Neutrophil (primary cell): ENCODE measurements at regions not wholly inside any gene's neighbourhood (a gene's known extent, or its start where the extent isn't known, plus 50 kb on each side); places are given as distances from the start of the nearest gene placed in this dataset.

Source experiments
- H3K27ac ChIP-seq: fragments of 200-600 bp; sonication (generic); 2 replicates; pipeline ENCODE4 v1.5.1; 2016; ENCODE audit warnings: mild to moderate bottlenecking, moderate library complexity
- H3K27me3 ChIP-seq: fragments of 200-600 bp; sonication (generic); 2 replicates; pipeline ENCODE4 v1.6.0; 2016; ENCODE audit warnings: mild to moderate bottlenecking
- H3K36me3 ChIP-seq: fragments of 200-600 bp; sonication (generic); 2 replicates; pipeline ENCODE4 v1.5.1; 2017
- H3K4me1 ChIP-seq, 2 experiments: fragments of 200-600 bp in 1 of 2; sonication (generic) in 1 of 2; 1 replicate in 1 of 2; 2 replicates in 1 of 2; pipeline versions ENCODE4 v1.5.1 to v1.6.1; 2013 to 2016; ENCODE audit warnings: low read depth in 1 of 2, low read length in 1 of 2, mild to moderate bottlenecking in 1 of 2, moderate library complexity in 1 of 2; ENCODE audit not compliant: control insufficient read depth in 1 of 2, insufficient read depth in 1 of 2
- H3K4me3 ChIP-seq, 2 experiments: fragments of 200-600 bp in 1 of 2; sonication (generic) in 1 of 2; 1 replicate in 1 of 2; 2 replicates in 1 of 2; pipeline ENCODE4 v1.5.1; 2013 to 2016; ENCODE audit warnings: low read depth in 1 of 2, low read length in 1 of 2, mild to moderate bottlenecking in 1 of 2, moderate library complexity in 1 of 2
- H3K9me3 ChIP-seq: fragments of 200-600 bp; sonication (generic); 2 replicates; pipeline ENCODE4 v1.5.1; 2016
- TF ChIP-seq, protein P1 (sequence below): fragments of 200-600 bp; sonication (generic); IDR thresholded peaks from 2 replicates; pipeline ENCODE4 v1.5.1; 2016; ENCODE audit warnings: antibody characterized with exemption

DNA sequence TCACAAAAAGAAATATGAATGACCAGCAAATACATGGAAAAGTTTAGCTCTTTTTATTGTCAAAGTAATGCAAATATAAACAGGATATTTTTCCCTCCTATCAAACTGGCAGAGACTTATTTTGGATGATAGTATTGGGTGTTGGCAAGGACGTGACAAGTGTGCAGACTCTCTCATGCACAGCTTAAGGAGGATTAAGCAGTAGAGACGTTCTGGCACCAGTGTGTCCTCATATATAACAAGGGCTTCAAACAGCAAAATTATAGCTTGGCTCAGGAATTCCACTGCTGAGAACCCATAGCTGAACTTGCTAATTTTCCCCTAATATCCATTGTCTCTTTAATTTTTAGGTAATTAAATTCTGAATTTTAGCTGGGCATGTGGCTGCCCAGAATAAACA is 114.4 kb downstream of the FAM124B start:
- no peaks in the 10 kb centered on the region for H3K36me3 ChIP-seq
- H3K9me3 ChIP-seq, result no peaks in the 10 kb centered on the region
- H3K4me1 ChIP-seq, result no peaks in the 10 kb centered on the region
- no peak overlapping the region for H3K4me3 ChIP-seq
- peaks cover 56% of the 10 kb centered on the region for H3K27me3 ChIP-seq
- TF ChIP-seq, protein P1, sequence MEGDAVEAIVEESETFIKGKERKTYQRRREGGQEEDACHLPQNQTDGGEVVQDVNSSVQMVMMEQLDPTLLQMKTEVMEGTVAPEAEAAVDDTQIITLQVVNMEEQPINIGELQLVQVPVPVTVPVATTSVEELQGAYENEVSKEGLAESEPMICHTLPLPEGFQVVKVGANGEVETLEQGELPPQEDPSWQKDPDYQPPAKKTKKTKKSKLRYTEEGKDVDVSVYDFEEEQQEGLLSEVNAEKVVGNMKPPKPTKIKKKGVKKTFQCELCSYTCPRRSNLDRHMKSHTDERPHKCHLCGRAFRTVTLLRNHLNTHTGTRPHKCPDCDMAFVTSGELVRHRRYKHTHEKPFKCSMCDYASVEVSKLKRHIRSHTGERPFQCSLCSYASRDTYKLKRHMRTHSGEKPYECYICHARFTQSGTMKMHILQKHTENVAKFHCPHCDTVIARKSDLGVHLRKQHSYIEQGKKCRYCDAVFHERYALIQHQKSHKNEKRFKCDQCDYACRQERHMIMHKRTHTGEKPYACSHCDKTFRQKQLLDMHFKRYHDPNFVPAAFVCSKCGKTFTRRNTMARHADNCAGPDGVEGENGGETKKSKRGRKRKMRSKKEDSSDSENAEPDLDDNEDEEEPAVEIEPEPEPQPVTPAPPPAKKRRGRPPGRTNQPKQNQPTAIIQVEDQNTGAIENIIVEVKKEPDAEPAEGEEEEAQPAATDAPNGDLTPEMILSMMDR, result no peak
- no peak overlapping the region for H3K27ac ChIP-seq

DNA sequence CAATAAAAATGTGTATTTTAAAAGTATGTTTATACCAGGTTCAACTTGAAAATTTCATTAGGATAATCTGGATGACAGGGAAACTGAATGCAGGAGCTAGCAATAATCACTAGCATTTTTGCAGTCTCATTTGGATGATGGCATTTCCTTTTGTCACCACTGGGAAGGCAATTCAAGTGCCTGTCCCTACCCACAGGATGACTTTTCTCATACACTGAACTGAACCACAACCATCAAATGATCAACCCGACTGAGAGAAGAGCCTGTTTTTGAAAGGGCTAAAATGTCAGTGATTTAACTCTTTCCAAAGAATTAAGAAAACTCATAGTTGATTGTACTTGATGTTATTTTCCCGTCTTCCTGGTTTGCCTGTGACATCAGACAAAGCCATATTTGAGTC is 115.0 kb downstream of the FAM124B start:
- TF ChIP-seq, protein P1, result no peak
- Histone ChIP-seq H3K9me3 (no peaks in the 10 kb centered on the region), H3K36me3 (no peaks in the 10 kb centered on the region), H3K4me3 (no peak overlapping the region), H3K27me3 (peaks cover 51% of the 10 kb centered on the region), H3K27ac (no peak overlapping the region), H3K4me1 (no peaks in the 10 kb centered on the region)

DNA sequence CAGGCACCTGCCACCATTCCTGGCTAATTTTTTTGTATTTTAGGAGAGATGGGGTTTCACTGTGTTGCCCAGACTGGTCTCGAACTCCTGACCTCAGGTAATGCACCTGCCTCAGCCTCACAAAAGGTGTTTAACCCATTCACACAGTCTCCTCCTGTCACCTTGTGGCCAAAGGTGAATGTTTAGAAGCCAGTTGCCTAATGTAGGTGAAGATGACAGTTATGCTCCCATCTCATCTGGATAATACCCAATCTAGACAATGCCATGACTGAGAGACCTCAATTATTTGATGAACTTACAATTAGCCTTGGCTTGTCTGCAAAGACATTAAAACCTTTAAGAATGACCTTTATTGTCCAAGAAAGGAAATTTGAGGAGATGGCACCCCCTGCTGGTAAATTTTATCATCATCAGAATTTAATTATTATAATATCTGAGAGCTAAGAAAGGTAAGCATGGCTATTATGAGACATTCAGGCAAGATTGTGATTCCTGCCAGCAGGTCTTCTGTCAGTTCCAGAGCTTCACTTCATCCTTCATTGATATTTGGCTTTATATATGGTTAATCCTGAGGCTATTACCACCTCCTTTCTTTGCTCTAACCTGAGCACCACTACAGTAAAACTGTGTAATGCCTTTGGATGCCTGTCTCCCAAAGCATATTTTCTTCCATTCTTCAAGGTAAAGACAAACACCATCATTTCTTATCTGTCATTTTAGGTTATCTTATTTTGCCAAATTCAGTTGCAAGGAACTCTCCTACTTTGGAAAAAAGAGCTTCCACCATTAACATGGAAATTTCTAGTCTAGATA is 117.6 kb downstream of the FAM124B start:
- H3K27ac ChIP-seq, result no peak overlapping the region
- H3K4me1 ChIP-seq, result no peaks in the 10 kb centered on the region
- H3K27me3 ChIP-seq, result peaks cover 31% of the 10 kb centered on the region
- TF ChIP-seq, protein P1, result no peak
- no peaks in the 10 kb centered on the region for H3K36me3 ChIP-seq
- H3K4me3 ChIP-seq, result no peak overlapping the region
- H3K9me3 ChIP-seq, result no peaks in the 10 kb centered on the region

DNA sequence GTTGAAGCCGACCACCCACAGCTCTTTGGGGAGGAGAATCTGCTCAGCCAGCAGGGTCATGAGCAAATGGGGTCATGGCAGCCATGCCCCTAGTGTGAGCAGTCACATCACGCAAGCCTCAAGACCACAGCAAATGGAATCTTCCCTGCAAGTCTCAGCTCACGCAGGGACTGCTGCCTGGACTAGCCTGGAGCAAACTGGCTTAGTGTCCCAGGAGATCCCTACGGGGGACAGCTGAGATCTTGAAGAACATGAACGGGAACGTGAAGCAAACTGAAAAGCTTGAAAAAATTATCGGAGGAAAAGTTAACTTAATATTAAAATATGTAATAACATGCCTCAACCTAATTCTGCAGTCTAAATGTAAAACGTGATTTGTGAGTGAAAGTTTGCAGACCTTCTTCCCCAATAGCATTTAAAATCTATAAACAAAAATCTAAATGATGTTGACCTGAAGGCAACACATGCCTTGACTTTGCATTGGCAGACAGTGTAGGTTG is 118.4 kb downstream of the FAM124B start:
- H3K27ac ChIP-seq, result no peak overlapping the region
- peaks cover 31% of the 10 kb centered on the region for H3K27me3 ChIP-seq
- H3K9me3 ChIP-seq, result no peaks in the 10 kb centered on the region
- H3K4me1 ChIP-seq, result no peaks in the 10 kb centered on the region
- no peaks in the 10 kb centered on the region for H3K36me3 ChIP-seq
- TF ChIP-seq, protein P1, result no peak
- no peak overlapping the region for H3K4me3 ChIP-seq

DNA sequence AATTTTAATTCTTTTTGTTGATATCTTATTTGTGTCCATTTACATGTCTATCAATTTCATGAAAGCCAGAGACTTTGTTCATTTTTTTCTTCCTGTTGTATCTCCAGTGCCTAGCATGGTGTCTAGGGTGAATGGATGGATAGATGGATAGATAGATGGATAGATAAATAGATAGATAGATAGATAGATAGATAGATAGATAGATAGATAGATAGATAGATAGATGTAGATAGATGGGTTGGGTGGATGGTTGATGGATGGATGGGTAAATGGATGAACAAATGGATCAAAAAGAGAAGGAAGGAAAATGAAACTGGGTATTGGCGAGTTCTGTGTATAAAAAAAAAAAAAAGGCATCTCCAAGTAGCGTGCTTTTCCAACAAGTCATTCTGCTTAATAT is 120.5 kb downstream of the FAM124B start:
- Histone ChIP-seq H3K9me3 (no peaks in the 10 kb centered on the region), H3K27me3 (peaks cover 27% of the 10 kb centered on the region), H3K36me3 (no peaks in the 10 kb centered on the region), H3K27ac (no peak overlapping the region), H3K4me1 (no peaks in the 10 kb centered on the region), H3K4me3 (no peak overlapping the region)
- TF ChIP-seq, protein P1, result no peak
